Stimulated activated naive CD8-positive, alpha-beta T cell treated with anti-CD3 and anti-CD28 coated beads, Interleukin-15, amount 100 ng/mL, for 72 hours (primary cell): ENCODE measurements at regions not wholly inside any gene's neighbourhood (a gene's known extent, or its start where the extent isn't known, plus 50 kb on each side); places are given as distances from the start of the nearest gene placed in this dataset.
"Not testable (repeated sequence)": the region's sequence is repeated elsewhere in the genome, so short reads cannot be mapped to it uniquely, and the experiment has no call there.

Experiments
- ATAC-seq: fragments of 150-1000 bp; cut with Tn5 transposase; 2 replicates; pipeline ENCODE4 v1.10.0; 2021; ENCODE audit warnings: mild to moderate bottlenecking, moderate library complexity
- DNase-seq, 2 donors: peaks; one replicate each; pipeline ENCODE4 v3.0.0; 2021 to 2022
- H3K27ac Mint-ChIP-seq, 2 donors: one replicate each; pipeline ENCODE4 v1.8.0; 2022; ENCODE audit warnings: mild to moderate bottlenecking in 2 of 2, mixed read lengths in 2 of 2, moderate library complexity in 2 of 2
- H3K27me3 Mint-ChIP-seq: one replicate; pipeline ENCODE4 v1.8.0; 2022; ENCODE audit warnings: mixed read lengths
- H3K4me1 Mint-ChIP-seq: one replicate; pipeline ENCODE4 v1.8.0; 2022; ENCODE audit warnings: mild to moderate bottlenecking, mixed read lengths
- H3K4me3 Mint-ChIP-seq, 2 donors: one replicate each; pipeline ENCODE4 v1.8.0; 2022; ENCODE audit warnings: mild to moderate bottlenecking in 2 of 2, mixed read lengths in 2 of 2, moderate library complexity in 1 of 2
- H3K9me3 Mint-ChIP-seq, 2 donors: one replicate each; pipeline ENCODE4 v1.8.0; 2022; ENCODE audit warnings: mixed read lengths in 2 of 2

DNA sequence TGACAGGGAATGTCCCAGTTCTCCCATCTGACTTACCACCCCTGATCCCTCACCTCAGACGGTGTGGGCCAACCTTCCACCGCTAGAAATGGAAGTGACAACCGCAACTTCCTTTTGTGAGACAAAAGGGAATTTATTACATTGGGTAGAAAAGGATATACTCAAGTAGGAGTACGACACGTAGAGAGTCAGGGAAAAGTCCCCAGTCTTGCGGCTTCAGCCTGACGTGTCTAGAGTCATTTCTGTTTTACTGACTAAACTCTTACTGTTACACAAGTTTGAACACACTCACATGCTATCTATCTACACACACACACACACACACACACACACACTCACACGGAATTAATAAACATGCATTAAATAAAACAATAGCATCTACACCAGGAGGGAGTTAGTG, 178.9 kb downstream of the COPRS start:
- peak overlapping the region in 1 of 2 donors; percentile 8 for H3K27ac Mint-ChIP-seq
- H3K4me3 Mint-ChIP-seq, result peak overlapping the region; percentile 38 to 42
- ATAC-seq (peak; percentile 96), DNase-seq (peak; percentile 8 to 61)
- H3K27me3 Mint-ChIP-seq, result peaks cover 56% of the 10 kb centered on the region
- peaks cover 12% of the 10 kb centered on the region for H3K4me1 Mint-ChIP-seq
- no peaks in the 10 kb centered on the region for H3K9me3 Mint-ChIP-seq

DNA sequence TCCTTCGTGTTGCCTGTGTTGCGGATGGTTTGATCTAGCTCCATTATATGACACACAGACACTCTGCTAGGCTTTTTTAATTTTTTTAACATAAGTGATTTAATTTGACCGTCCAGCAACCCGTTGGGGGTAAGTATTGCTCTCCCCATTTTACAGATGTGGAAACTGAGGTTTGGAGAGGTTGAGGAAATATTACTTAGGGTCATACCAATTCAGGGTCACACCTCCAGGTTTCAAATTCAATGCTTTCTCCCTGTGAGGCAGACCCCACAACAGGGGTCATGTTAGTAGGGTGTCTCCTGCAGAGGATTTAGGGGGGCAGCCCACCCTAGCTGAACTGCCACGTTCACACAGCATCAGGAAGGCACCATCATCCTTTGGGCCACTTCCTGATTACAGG, 179.4 kb downstream of the COPRS start:
- ATAC-seq, result no peak

DNA sequence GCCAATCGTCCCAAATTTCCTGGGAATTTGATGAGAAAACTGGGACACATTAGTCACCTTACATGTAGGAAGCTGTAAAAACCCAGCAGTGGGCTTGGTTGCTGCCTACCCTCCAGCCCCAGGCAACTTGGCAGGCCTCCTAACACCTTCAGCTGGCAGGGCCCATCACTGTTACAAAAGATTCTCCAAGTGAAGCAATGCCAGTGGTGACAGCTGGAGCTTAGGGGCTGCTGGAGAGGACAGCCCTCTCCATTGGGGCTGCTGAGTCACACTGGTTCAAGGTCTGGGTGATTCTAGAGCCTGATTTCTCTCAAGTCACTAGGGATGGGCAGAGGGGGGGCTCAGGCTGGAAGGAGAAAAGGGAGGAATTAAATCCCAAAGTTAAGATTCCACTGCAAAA, 180.6 kb downstream of the COPRS start:
- no peak for ATAC-seq
- no peak overlapping the region for H3K4me3 Mint-ChIP-seq
- no peak for DNase-seq
- peaks cover 65% of the 10 kb centered on the region for H3K27me3 Mint-ChIP-seq
- no peaks in the 10 kb centered on the region for H3K9me3 Mint-ChIP-seq
- H3K4me1 Mint-ChIP-seq, result peaks cover 12% of the 10 kb centered on the region
- no peak overlapping the region for H3K27ac Mint-ChIP-seq

More for the DNA sequence above, 179.4 kb downstream of the COPRS start:
- Mint-ChIP-seq H3K4me3 (no peak overlapping the region), H3K4me1 (peaks cover 12% of the 10 kb centered on the region), H3K27me3 (peaks cover 60% of the 10 kb centered on the region), H3K27ac (no peak overlapping the region), H3K9me3 (no peaks in the 10 kb centered on the region)
- no peak for DNase-seq

DNA sequence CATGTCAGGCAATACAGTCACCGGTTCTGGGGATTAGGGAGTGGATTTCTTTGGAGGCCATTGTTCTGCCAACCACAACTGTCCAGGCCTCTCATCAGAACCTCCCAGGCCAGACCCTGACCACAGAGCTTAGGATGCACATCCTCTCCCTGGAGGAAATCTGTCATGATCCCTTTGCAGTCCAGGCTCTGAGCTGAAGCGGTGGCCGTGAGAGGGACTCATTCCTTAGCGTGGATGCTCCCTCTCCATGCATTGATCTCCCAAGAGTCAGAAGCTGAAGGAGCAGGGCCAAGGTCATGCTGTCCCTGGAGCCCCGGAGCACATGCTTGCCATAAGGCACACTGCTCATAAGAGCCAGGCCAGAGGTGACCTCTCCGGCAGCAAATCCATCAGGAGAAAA, 181.4 kb downstream of the COPRS start:
- no peak overlapping the region for H3K4me3 Mint-ChIP-seq
- ATAC-seq (no peak), DNase-seq (no peak)
- peaks cover 65% of the 10 kb centered on the region for H3K27me3 Mint-ChIP-seq
- H3K27ac Mint-ChIP-seq, result no peak overlapping the region
- no peaks in the 10 kb centered on the region for H3K9me3 Mint-ChIP-seq
- peaks cover 12% of the 10 kb centered on the region for H3K4me1 Mint-ChIP-seq

- no peaks in the 10 kb centered on the region for H3K9me3 Mint-ChIP-seq
- H3K27me3 Mint-ChIP-seq, result peaks cover 65% of the 10 kb centered on the region
- peaks cover 12% of the 10 kb centered on the region for H3K4me1 Mint-ChIP-seq
- H3K27ac Mint-ChIP-seq, result no peak overlapping the region
- no peak for ATAC-seq
- DNase-seq, result no peak
- no peak overlapping the region for H3K4me3 Mint-ChIP-seq
Observed at GRCh38 chr17:31677036-31677435, 182.0 kb downstream of the COPRS start.

- not testable (repeated sequence) for H3K4me3 Mint-ChIP-seq, H3K4me1 Mint-ChIP-seq, H3K27ac Mint-ChIP-seq, ATAC-seq, DNase-seq, H3K9me3 Mint-ChIP-seq
- H3K27me3 Mint-ChIP-seq, result peaks cover 62% of the 10 kb centered on the region
Observed at GRCh38 chr17:31675392-31675791, 183.7 kb downstream of the COPRS start.

DNA sequence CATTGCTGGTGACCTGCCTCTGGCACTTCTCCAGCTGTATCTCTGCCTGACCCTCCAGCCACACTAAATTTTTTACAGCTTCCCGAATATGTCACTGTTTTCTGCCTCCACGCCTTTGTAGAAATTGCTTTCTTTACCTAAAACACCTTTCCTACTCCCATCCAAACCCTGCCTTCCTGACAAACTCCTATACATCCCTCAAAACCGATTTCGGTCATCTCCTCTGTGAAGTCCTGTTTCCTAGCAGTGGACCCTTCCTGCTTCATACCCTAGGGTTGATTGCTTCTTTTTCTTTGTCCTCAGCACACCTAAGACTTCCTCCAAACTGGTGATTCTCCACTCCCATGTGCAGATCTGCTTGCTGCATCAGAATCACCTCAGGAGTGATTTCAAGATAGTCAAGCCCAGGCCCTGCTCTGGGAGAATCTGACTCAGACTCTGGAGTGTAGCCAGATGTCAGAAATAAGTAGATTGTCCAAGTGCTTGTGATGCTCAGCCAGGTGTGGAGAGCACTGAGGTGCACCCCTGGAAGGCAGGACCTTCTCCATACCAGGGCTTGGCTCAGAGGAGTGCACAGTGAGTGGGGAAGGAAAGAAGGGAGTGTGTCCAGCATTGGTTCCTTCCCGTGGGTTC, 184.2 kb downstream of the COPRS start:
- ATAC-seq (peak; percentile 33), DNase-seq (no peak)
- Mint-ChIP-seq H3K4me1 (peaks cover 3% of the 10 kb centered on the region), H3K9me3 (peaks cover under 1% of the 10 kb centered on the region in 2 donors), H3K27me3 (peaks cover 61% of the 10 kb centered on the region), H3K27ac (no peak overlapping the region), H3K4me3 (no peak overlapping the region)

DNA sequence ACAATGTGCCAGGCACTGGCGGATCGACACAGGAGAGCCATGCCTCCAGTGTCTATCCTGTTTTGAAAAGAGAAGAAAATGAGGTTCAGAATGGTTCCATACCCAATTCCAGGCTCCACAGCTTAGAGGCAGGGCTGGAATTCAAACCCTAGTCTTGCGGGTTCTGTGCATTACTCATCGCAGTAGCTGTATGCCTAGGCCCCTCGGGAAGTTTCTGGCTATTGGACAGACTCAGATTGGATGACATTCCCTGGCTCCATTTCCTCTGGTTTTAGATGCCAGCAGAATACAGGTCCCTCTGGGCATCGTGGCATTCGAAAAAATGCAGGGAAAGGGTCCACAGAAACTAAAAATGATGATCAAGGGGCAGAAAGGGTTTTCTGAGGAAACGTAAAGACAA, 184.7 kb downstream of the COPRS start:
- Mint-ChIP-seq H3K9me3 (peaks cover 6% of the 10 kb centered on the region in 2 donors), H3K27me3 (peaks cover 67% of the 10 kb centered on the region), H3K4me3 (no peak overlapping the region), H3K27ac (no peak overlapping the region), H3K4me1 (no peaks in the 10 kb centered on the region)
- DNase-seq (no peak), ATAC-seq (no peak)

GRCh38 chr17:31673076-31673475, 186.0 kb downstream of the COPRS start:
- no peak overlapping the region for H3K27ac Mint-ChIP-seq
- ATAC-seq, result no peak
- no peak overlapping the region for H3K4me3 Mint-ChIP-seq
- no peak for DNase-seq
- H3K27me3 Mint-ChIP-seq, result peaks cover 67% of the 10 kb centered on the region
- H3K9me3 Mint-ChIP-seq, result peaks cover 6 to 7% of the 10 kb centered on the region in 2 donors
- no peaks in the 10 kb centered on the region for H3K4me1 Mint-ChIP-seq

- H3K27me3 Mint-ChIP-seq, result peaks cover 67% of the 10 kb centered on the region
- H3K4me3 Mint-ChIP-seq, result no peak overlapping the region
Observed at GRCh38 chr17:31672161-31672819, 186.8 kb downstream of the COPRS start.

DNA sequence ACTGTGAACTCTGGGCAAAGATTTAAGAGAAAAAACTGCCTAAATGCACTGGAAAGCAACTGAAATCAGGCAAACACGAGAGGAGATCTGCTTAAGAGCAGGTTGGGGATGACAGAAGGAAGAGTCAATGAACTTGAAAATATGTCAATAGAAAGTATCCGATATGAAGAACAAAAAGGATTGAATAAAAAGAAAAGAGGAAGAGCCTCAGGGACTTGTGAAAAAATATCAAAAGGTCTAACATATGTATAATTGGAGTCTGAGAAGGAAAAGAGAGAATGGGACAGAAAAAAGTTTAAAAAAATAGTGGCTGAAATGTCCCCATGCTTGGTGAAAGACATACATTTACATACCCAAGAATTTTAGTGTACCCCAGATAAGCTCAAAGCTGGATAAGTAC, 195.5 kb downstream of the COPRS start:
- no peak overlapping the region for H3K27ac Mint-ChIP-seq

More at GRCh38 chr17:31672161-31672819, 186.8 kb downstream of the COPRS start:
- DNase-seq (no peak), ATAC-seq (no peak)
- Mint-ChIP-seq H3K4me1 (no peaks in the 10 kb centered on the region), H3K27ac (no peak overlapping the region), H3K9me3 (peaks cover 6 to 7% of the 10 kb centered on the region in 2 donors)

GRCh38 chr17:31660684-31661083, 198.4 kb downstream of the COPRS start:
- ATAC-seq, result no peak
- no peak overlapping the region for H3K4me3 Mint-ChIP-seq
- H3K9me3 Mint-ChIP-seq, result peaks cover 15 to 22% of the 10 kb centered on the region in 2 donors
- H3K4me1 Mint-ChIP-seq, result no peaks in the 10 kb centered on the region
- DNase-seq, result no peak
- H3K27me3 Mint-ChIP-seq, result peaks cover 51% of the 10 kb centered on the region
- H3K27ac Mint-ChIP-seq, result no peak overlapping the region

More for the DNA sequence above, 195.5 kb downstream of the COPRS start:
- Mint-ChIP-seq H3K27me3 (peaks cover 72% of the 10 kb centered on the region), H3K9me3 (peaks cover 15 to 30% of the 10 kb centered on the region in 2 donors), H3K4me1 (no peaks in the 10 kb centered on the region), H3K4me3 (no peak overlapping the region)
- no peak for DNase-seq
- ATAC-seq, result no peak

- H3K27me3 Mint-ChIP-seq, result peaks cover 38% of the 10 kb centered on the region
- no peak for ATAC-seq
- no peak overlapping the region for H3K27ac Mint-ChIP-seq
- H3K4me1 Mint-ChIP-seq, result no peaks in the 10 kb centered on the region
- DNase-seq, result no peak
- H3K9me3 Mint-ChIP-seq, result peaks cover 5 to 6% of the 10 kb centered on the region in 2 donors
- H3K4me3 Mint-ChIP-seq, result no peak overlapping the region
Observed at GRCh38 chr17:31657876-31658275, 201.2 kb downstream of the COPRS start.

- Mint-ChIP-seq H3K27me3 (peaks cover 23% of the 10 kb centered on the region), H3K4me1 (no peaks in the 10 kb centered on the region), H3K4me3 (no peak overlapping the region), H3K9me3 (no peaks in the 10 kb centered on the region), H3K27ac (no peak overlapping the region)
- DNase-seq, result peak in 1 of 2 donors; percentile 39
- peak; percentile 94 for ATAC-seq
Observed at GRCh38 chr17:31654936-31655335, 204.1 kb downstream of the COPRS start.

- Mint-ChIP-seq H3K27me3 (peaks cover 16% of the 10 kb centered on the region), H3K27ac (no peak overlapping the region), H3K4me3 (no peak overlapping the region), H3K4me1 (no peaks in the 10 kb centered on the region), H3K9me3 (no peaks in the 10 kb centered on the region)
- ATAC-seq, result no peak
- no peak for DNase-seq
Observed at GRCh38 chr17:31653691-31654090, 205.4 kb downstream of the COPRS start.

DNA sequence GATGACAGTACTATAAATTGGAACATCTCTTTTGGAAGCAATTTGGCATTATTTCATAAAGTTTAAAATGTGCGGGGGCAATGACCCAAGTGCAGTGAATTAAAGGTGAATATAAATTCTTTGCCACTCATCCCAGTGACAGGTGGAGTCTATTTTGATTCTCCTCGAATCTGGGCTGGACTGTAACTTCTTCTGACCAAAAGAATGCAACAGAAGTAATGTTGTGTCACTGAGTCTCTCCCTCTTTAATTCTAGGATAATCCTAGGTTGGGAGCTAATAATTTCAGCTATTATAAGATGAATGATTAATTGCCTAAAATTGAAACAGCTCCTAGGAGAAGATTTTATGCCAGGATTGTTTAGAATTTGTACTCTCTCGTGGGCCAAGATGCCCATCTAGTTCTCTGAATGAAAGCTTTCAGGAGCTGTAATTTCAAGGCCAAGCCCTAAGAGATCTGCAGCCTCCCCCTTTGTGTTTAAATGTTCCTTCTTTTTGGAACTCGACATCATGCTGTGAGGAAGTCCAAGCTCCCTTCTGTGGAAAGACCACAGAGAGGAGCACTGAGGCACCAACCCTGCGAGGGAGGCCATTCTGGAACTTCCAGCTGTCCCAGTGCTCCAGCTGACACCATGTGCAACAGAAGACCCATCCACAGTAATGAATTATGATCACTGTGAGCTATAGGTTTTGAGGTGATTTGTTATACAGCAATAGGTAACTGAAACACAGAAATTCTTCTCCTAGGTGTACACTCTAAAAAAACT, 208.1 kb downstream of the COPRS start:
- no peak overlapping the region for H3K27ac Mint-ChIP-seq
- no peak overlapping the region for H3K4me3 Mint-ChIP-seq
- DNase-seq (no peak), ATAC-seq (no peak)
- peaks cover 7% of the 10 kb centered on the region for H3K27me3 Mint-ChIP-seq
- peaks cover 11 to 15% of the 10 kb centered on the region in 2 donors for H3K9me3 Mint-ChIP-seq
- H3K4me1 Mint-ChIP-seq, result no peaks in the 10 kb centered on the region
